H1 (cell line): ENCODE measurements at regions not wholly inside any gene's neighbourhood (a gene's known extent, or its start where the extent isn't known, plus 50 kb on each side); places are given as distances from the start of the nearest gene placed in this dataset.

ENCODE experiments used
- EP300 ChIP-seq, 2 experiments: IDR thresholded peaks; 1 replicate in 1 of 2; 2 replicates in 1 of 2; pipeline ENCODE4 v1.6.1; 2011 to 2012; ENCODE audit warnings: low read depth in 2 of 2, low read length in 2 of 2, mild to moderate bottlenecking in 2 of 2, borderline replicate concordance in 1 of 2, inconsistent platforms in 1 of 2, moderate library complexity in 1 of 2
- EZH2 ChIP-seq: fragments of 200-600 bp; sonication (generic); IDR thresholded peaks from 2 replicates; pipeline ENCODE4 v1.7.1; 2012; ENCODE audit warnings: low read depth, mild to moderate bottlenecking, moderate library complexity, low read length, inconsistent platforms; ENCODE audit not compliant: severe bottlenecking
- POLR2A ChIP-seq, 2 experiments: IDR thresholded peaks; 1 replicate in 1 of 2; 2 replicates in 1 of 2; pipeline ENCODE4 v1.6.1; 2011; ENCODE audit warnings: low read depth in 2 of 2, low read length in 2 of 2, mild to moderate bottlenecking in 2 of 2; ENCODE audit errors: control extremely low read depth in 1 of 2
- POLR2AphosphoS5 ChIP-seq: IDR thresholded peaks from 2 replicates; pipeline ENCODE4 v1.6.1; 2011; ENCODE audit warnings: low read depth, low read length
- RAD21 ChIP-seq, 2 experiments: IDR thresholded peaks in 1 of 2; conservative IDR thresholded peaks in 1 of 2; 2 replicates each; pipeline ENCODE4 v1.6.1; 2011; ENCODE audit warnings: low read depth in 2 of 2, low read length in 2 of 2, improper control_type of control experiment in 1 of 2, inconsistent platforms in 1 of 2, mild to moderate bottlenecking in 1 of 2, moderate library complexity in 1 of 2
- TAF1 ChIP-seq: IDR thresholded peaks from 2 replicates; pipeline ENCODE4 v1.6.1; 2011; ENCODE audit warnings: mild to moderate bottlenecking, low read depth, low read length
- YY1 ChIP-seq: IDR thresholded peaks from 2 replicates; pipeline ENCODE4 v1.6.1; 2011; ENCODE audit warnings: low read depth, mild to moderate bottlenecking, low read length
- TF ChIP-seq, protein P1 (sequence below), 3 experiments: IDR thresholded peaks; 1 replicate in 2 of 3; 2 replicates in 1 of 3; pipeline versions ENCODE4 v1.5.1 to v1.6.1; 2011; ENCODE audit warnings: low read length in 3 of 3, mild to moderate bottlenecking in 3 of 3, inconsistent platforms in 2 of 3, low read depth in 1 of 3, moderate library complexity in 1 of 3; ENCODE audit not compliant: insufficient read depth in 1 of 3; ENCODE audit errors: control extremely low read depth in 1 of 3

GRCh38 chr4:22322996-22323395 is 192.9 kb downstream of the ADGRA3 start:
- TF ChIP-seq EP300 (IDR thresholded peaks at IDR 0.05; ENCODE audit: borderline replicate concordance in 1 of 2, low read depth in 2 of 2, low read length in 2 of 2): no peak
- TF ChIP-seq YY1: no peak
- no peak for TF ChIP-seq EZH2
- no peak for TF ChIP-seq TAF1
- TF ChIP-seq POLR2AphosphoS5: no peak
- TF ChIP-seq RAD21 (IDR thresholded peaks at IDR 0.05 in 1 of 2, conservative IDR thresholded peaks at IDR 0.05 in 1 of 2; ENCODE audit: low read depth in 2 of 2, low read length in 2 of 2): no peak
- TF ChIP-seq, protein P1, sequence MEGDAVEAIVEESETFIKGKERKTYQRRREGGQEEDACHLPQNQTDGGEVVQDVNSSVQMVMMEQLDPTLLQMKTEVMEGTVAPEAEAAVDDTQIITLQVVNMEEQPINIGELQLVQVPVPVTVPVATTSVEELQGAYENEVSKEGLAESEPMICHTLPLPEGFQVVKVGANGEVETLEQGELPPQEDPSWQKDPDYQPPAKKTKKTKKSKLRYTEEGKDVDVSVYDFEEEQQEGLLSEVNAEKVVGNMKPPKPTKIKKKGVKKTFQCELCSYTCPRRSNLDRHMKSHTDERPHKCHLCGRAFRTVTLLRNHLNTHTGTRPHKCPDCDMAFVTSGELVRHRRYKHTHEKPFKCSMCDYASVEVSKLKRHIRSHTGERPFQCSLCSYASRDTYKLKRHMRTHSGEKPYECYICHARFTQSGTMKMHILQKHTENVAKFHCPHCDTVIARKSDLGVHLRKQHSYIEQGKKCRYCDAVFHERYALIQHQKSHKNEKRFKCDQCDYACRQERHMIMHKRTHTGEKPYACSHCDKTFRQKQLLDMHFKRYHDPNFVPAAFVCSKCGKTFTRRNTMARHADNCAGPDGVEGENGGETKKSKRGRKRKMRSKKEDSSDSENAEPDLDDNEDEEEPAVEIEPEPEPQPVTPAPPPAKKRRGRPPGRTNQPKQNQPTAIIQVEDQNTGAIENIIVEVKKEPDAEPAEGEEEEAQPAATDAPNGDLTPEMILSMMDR (IDR thresholded peaks at IDR 0.05; ENCODE audit: control extremely low read depth in 1 of 3, insufficient read depth in 1 of 3, low read depth in 1 of 3, low read length in 3 of 3): no peak
- no peak for TF ChIP-seq POLR2A (IDR thresholded peaks at IDR 0.05; ENCODE audit: control extremely low read depth in 1 of 2, low read depth in 2 of 2, low read length in 2 of 2)
